ENCODE measurements at regions not wholly inside any gene's neighbourhood (a gene's known extent, or its start where the extent isn't known, plus 50 kb on each side); places are given as distances from the start of the nearest gene placed in this dataset.
A peak's percentile ranks its signal among the peaks of the same experiment; 100 is the strongest.

DNA sequence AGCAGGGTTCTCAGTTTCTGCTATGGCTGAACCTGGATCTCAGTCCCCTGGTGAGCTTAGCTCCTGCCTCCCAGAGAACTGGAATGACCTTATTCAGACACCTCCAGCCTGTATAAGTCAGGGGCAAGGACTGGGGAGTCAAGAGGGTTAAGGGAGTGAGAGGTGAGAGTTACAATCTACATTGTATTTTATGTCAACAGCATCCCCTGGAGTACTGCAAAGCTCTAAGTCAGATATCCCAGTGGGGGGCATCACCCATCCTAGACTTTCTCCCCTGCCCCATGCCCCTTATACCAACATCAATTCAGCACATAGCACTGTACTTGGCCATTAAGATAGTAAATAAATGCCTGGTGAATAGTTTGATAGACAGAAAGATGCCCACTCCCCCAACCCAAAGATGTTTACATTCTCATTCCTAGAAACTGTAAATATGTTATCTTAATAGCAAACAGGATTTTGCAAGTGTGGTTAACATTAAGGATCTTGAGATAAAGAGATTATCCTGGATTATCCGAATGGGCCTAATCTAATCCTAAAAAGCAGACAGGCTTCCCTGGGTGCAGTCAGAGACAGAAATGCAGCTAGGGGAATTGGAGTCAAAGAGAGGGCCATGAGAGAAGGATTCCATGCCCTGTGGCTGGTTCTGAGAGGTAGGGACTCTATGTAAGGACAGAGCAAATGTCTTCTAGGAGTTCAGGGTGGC is 132.3 kb upstream of the RASGRP1 start:
- Mint-ChIP-seq H3K4me1 (peaks cover 10% of the 10 kb centered on the region), H3K4me3 (no peak overlapping the region), H3K36me3 (no peaks in the 10 kb centered on the region), H3K27me3 (ENCODE audit: low read depth in 3 of 3) (peaks cover 0 to 3% (median 2%) of the 10 kb centered on the region in 3 donors), H3K9me3 (no peaks in the 10 kb centered on the region), H3K27ac (no peak overlapping the region)
- H4K20me1 ChIP-seq (ENCODE audit: insufficient read depth, low read length), result no peaks in the 10 kb centered on the region
- TF ChIP-seq, protein P1, sequence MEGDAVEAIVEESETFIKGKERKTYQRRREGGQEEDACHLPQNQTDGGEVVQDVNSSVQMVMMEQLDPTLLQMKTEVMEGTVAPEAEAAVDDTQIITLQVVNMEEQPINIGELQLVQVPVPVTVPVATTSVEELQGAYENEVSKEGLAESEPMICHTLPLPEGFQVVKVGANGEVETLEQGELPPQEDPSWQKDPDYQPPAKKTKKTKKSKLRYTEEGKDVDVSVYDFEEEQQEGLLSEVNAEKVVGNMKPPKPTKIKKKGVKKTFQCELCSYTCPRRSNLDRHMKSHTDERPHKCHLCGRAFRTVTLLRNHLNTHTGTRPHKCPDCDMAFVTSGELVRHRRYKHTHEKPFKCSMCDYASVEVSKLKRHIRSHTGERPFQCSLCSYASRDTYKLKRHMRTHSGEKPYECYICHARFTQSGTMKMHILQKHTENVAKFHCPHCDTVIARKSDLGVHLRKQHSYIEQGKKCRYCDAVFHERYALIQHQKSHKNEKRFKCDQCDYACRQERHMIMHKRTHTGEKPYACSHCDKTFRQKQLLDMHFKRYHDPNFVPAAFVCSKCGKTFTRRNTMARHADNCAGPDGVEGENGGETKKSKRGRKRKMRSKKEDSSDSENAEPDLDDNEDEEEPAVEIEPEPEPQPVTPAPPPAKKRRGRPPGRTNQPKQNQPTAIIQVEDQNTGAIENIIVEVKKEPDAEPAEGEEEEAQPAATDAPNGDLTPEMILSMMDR (IDR thresholded peaks at IDR 0.05), result no peak
- H3K4me2 ChIP-seq (replicated peaks; ENCODE audit: extremely low read depth, low read length, poor library complexity, severe bottlenecking), result no peak overlapping the region
- no peaks in the 10 kb centered on the region for H3K27me3 ChIP-seq (ENCODE audit: control insufficient read depth in 2 of 2, insufficient read depth in 2 of 2, low read length in 2 of 2)
- no peak for DNase-seq
- no peaks in the 10 kb centered on the region for H3K36me3 ChIP-seq (replicated peaks in 1 of 2; ENCODE audit: control insufficient read depth in 1 of 2, insufficient read depth in 2 of 2, low read length in 2 of 2)
- intact Hi-C loops (cut with micrococcal nuclease), result loop anchor here in 1 of 2 donors (10.0 kb wide), 1 partner anchor 222 kb away; no protein-coding TSS in a partner anchor
- H3K79me2 ChIP-seq (ENCODE audit: insufficient read depth, low read length), result no peaks in the 10 kb centered on the region
- no peak overlapping the region for H3K4me3 ChIP-seq (replicated peaks in 1 of 3; ENCODE audit: low read depth in 2 of 3, low read length in 3 of 3)
- WGBS (ENCODE audit: insufficient coverage), result 44% methylated on average over 1 of the region's 1 CpG
- H3K4me1 ChIP-seq (ENCODE audit: control insufficient read depth in 1 of 2, insufficient read depth in 2 of 2, low read length in 2 of 2), result peaks cover 0 to 7% of the 10 kb centered on the region in 2 donors
- no peaks in the 10 kb centered on the region for H3K9me3 ChIP-seq (replicated peaks in 1 of 2; ENCODE audit: control insufficient read depth in 1 of 2, insufficient read depth in 1 of 2, low read length in 2 of 2)
- H2AFZ ChIP-seq (ENCODE audit: insufficient read depth, low read depth, low read length, poor library complexity, severe bottlenecking), result peak overlapping the region; percentile 55
- H3K27ac ChIP-seq (ENCODE audit: low read depth in 1 of 2, low read length in 2 of 2), result no peak overlapping the region
- no peak overlapping the region for H3K9ac ChIP-seq (ENCODE audit: insufficient read depth, low read length, poor library complexity, severe bottlenecking)

DNA sequence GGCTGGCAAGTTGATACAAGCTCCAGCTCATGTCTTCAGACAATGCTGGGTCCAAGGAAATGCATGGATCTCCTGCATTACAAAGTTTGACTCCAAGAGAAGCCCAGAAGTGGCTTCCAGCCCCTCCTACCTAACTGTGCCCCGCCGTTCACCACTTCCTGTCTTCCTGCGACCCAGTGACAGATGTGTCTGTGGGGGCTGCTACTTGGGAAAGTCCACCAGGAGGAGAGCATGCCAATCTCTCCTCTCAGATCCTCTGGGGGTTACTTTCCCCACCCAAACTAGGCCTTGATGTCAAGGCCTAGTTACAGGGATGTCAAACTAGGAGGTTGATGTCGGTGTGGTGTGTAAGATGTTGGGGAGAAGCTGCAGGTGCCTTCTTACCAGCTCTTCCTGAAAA is 133.6 kb upstream of the RASGRP1 start:
- Histone ChIP-seq H3K79me2 (ENCODE audit: insufficient read depth, low read length) (no peaks in the 10 kb centered on the region), H3K4me3 (replicated peaks in 1 of 3; ENCODE audit: low read depth in 2 of 3, low read length in 3 of 3) (no peak overlapping the region), H3K9me3 (replicated peaks in 1 of 2; ENCODE audit: control insufficient read depth in 1 of 2, insufficient read depth in 1 of 2, low read length in 2 of 2) (no peaks in the 10 kb centered on the region), H3K9ac (ENCODE audit: insufficient read depth, low read length, poor library complexity, severe bottlenecking) (no peak overlapping the region), H3K36me3 (replicated peaks in 1 of 2; ENCODE audit: control insufficient read depth in 1 of 2, insufficient read depth in 2 of 2, low read length in 2 of 2) (no peaks in the 10 kb centered on the region), H2AFZ (ENCODE audit: insufficient read depth, low read depth, low read length, poor library complexity, severe bottlenecking) (peak overlapping the region; percentile 43), H3K27me3 (ENCODE audit: control insufficient read depth in 2 of 2, insufficient read depth in 2 of 2, low read length in 2 of 2) (no peaks in the 10 kb centered on the region), H3K4me1 (ENCODE audit: control insufficient read depth in 1 of 2, insufficient read depth in 2 of 2, low read length in 2 of 2) (peaks cover 0 to 7% of the 10 kb centered on the region in 2 donors), H4K20me1 (ENCODE audit: insufficient read depth, low read length) (no peaks in the 10 kb centered on the region), H3K27ac (ENCODE audit: low read depth in 1 of 2, low read length in 2 of 2) (no peak overlapping the region), H3K4me2 (replicated peaks; ENCODE audit: extremely low read depth, low read length, poor library complexity, severe bottlenecking) (no peak overlapping the region)
- no peak for DNase-seq
- Mint-ChIP-seq H3K36me3 (no peaks in the 10 kb centered on the region), H3K4me3 (no peak overlapping the region), H3K27ac (no peak overlapping the region), H3K9me3 (peaks cover 0 to 3% (median 0%) of the 10 kb centered on the region in 7 donors), H3K27me3 (ENCODE audit: low read depth in 3 of 3) (peaks cover 0 to 5% (median 5%) of the 10 kb centered on the region in 3 donors), H3K4me1 (peaks cover 10% of the 10 kb centered on the region)
- intact Hi-C loops (cut with micrococcal nuclease), result loop anchor here in 1 of 2 donors (10.0 kb wide), 1 partner anchor 223 kb away; no protein-coding TSS in a partner anchor
- TF ChIP-seq, protein P1 (IDR thresholded peaks at IDR 0.05), result no peak
- no CpG with 5 or more reads among the region's 4 CpGs for WGBS (ENCODE audit: insufficient coverage)
